GM19239 (cell line): ENCODE measurements at regions not wholly inside any gene's neighbourhood (a gene's known extent, or its start where the extent isn't known, plus 50 kb on each side); places are given as distances from the start of the nearest gene placed in this dataset.

Experiments
- DNase-seq: peaks from one replicate; pipeline ENCODE4 v3.0.0; 2011; ENCODE audit warnings: low spot score; ENCODE audit not compliant: insufficient read length
- FAIRE-seq: peaks from 2 replicates; lab custom pipeline; 2011; peaks lifted over from hg19 to GRCh38; lab: Jason Lieb, UNC

GRCh38 chr13:106110241-106110855, 425.1 kb downstream of the EFNB2 start:
- FAIRE-seq (no peak), DNase-seq (no peak)

GRCh38 chr13:106109391-106109791, 426.1 kb downstream of the EFNB2 start:
- FAIRE-seq (no peak), DNase-seq (no peak)

DNA sequence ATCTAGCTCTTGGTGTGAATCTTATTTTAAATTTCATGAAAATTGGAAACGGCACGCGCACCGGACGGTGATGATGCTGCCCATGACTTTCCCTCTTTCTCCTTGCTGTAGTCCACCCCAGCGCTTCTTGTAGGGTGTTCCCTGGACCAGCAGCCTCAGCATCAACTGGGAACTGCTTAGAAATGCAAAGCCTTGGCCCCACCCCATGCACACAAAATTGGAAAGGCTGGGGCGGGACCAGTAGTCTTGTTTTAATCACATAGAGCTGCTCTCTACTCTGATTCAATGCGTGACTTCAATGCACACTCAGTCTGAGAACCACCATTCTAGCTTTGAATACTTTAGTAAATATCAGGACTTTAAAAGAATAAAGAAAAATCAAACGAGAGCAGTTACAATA, 427.1 kb downstream of the EFNB2 start:
- FAIRE-seq = no peak

DNA sequence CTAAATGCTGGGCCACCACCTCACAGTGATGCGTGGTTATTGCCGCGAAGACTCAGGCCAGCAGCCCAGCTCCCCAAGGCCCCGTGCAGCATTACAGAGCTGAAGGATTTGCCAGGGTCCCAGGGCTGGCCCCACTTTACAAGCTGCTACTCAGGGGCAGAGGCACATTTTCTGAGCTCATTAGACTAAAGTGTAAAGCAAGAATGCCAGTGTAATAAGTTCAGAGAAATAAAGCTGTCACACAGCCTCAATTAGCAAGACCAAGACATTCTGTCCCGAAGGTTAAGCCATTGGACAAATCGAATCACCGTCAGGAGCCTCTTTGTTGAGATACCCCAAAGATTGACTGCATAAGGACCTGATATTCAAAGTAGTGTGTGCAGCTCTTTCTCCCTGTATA, 428.4 kb downstream of the EFNB2 start:
- FAIRE-seq (no peak), DNase-seq (no peak)

More for the DNA sequence above, 427.1 kb downstream of the EFNB2 start:
- DNase-seq = no peak

DNA sequence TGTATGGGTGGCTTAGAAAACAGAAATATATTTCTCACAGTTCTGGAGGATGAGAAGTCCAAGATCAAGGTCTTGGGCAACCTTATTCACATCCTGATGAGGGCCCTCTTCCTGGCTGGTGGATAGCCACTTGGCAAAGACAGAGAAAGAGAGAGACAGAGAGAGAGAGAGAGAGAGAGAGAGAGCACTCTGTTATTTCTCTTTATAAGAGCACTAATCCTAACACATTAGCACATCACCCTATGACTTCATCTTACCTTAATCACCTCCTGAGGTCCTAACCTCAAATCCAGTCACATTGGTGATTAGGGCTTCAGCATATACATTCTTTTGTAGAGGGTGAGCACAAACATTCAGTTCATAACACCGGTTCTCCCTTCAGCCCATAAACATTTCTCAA, 430.3 kb downstream of the EFNB2 start:
- FAIRE-seq (no peak), DNase-seq (no peak)

GRCh38 chr13:106104281-106104901, 431.1 kb downstream of the EFNB2 start:
- FAIRE-seq = no peak
- no peak for DNase-seq

DNA sequence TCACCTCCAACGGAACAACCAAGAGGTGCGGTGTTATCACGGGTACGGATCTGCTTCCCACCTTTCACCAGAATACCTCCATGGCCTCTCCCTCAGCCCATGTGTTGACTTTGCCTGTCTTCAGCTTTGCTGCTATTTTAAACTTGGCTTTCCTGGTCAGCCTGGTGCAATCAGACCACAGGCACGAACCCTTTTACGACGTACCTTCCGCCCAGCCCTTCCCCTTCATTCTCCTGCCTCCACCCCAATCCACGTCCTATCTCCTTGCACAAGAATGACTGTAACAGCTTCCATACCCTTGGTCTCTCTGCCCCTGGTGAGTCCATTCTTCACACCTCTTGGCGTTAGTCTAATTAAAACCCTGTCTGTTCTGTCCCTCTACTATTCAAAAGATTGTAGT, 431.7 kb downstream of the EFNB2 start:
- DNase-seq (no peak), FAIRE-seq (no peak)

DNA sequence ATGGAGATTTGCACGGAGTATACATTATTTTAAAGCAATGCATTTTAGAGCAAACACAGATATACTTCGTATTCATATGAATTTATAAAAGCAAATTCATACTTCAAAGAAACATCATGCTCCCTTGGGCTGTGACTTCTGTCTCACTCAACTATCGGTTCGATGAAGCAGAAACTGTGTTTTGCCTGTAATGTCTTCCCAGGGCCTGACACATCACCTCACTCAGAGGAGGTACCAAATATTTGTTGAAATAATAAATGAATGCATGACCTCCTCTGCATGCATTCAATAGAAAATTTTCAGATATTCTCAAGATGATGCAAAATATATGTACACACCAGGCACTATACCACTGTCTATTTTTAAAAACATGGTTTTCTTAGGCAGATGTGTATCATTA, 432.7 kb downstream of the EFNB2 start:
- DNase-seq (no peak), FAIRE-seq (no peak)

GRCh38 chr13:106101201-106101600, 434.3 kb downstream of the EFNB2 start:
- DNase-seq (no peak), FAIRE-seq (no peak)

DNA sequence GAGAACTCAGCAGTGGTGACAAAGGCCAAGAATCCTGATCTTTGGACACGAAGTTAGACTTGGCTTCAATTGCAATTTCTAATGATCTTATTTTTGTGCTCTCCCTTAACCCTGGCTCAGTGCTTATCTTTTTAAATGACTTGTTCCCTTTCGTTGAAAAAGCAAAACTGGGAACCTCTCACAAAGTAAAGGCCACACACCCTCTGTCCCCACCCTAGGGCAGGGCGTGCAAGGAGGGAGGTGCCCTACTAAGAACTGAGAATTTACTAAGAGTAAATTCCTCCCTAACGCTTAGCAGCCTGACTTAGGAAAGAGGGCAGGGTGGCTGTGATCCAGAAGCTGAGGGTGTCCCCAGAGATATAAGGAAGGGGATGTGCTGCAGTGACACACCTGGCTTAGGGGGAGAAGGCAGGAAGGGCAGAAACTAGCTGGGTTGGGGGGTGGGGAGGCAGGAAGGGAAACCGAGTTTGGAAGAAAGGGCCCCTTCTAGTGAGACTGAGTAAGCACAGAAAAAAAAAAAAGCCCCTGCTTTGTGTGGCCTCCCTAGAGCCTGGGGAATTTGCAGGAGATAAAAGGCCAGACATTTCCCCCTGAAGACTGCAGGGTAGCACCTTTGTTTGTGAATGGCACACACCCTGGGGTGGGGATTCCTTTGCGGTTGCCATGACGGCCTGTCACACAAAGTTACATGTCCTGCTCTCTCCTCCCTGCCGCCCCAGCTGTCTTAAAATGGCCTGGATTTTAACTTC, 435.1 kb downstream of the EFNB2 start:
- no peak for DNase-seq
- no peak for FAIRE-seq

DNA sequence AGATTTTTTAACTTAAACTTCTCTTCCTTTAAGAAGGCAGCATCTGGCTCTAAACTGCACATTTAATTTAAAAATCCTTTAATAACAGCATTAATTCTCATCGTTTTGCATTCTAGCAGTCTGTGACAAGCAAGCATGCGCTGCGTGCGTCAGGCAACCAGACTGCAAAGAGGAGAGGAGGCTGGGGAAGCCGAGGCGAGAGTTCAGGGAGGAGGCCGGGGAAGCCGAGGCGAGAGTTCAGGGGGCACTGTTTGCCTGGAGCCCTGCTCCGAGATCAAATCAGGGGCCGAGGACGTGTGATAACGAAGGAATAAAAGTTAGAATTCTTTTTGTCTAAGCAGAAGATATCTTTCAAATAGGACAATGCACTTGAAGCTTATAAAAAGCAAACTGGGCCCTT, 435.7 kb downstream of the EFNB2 start:
- DNase-seq (no peak), FAIRE-seq (no peak)

GRCh38 chr13:106098778-106099177, 436.7 kb downstream of the EFNB2 start:
- no peak for DNase-seq
- FAIRE-seq = no peak

DNA sequence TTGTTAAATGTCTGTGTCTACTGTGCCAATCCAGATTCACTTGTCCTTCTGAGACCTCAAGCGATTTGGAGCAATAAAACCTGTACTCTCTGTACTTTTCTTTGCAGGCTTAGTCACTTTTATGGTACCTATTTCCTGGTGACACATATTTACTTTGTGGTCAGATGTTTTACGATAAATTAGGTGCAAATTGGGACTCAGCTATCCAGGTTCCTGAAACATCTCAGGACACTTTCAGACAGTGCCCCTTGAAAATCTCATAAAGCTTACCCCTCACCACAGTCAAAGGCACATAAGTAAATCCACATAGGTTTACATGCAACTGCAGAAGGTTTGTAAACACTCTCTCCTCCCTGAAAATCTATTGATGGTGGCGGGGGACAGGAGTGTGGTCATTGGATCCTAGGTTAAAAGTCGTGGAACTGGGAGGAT, 438.8 kb downstream of the EFNB2 start:
- DNase-seq (no peak), FAIRE-seq (no peak)

- DNase-seq (no peak), FAIRE-seq (no peak)
Observed at GRCh38 chr13:106095919-106096318, 439.5 kb downstream of the EFNB2 start.

DNA sequence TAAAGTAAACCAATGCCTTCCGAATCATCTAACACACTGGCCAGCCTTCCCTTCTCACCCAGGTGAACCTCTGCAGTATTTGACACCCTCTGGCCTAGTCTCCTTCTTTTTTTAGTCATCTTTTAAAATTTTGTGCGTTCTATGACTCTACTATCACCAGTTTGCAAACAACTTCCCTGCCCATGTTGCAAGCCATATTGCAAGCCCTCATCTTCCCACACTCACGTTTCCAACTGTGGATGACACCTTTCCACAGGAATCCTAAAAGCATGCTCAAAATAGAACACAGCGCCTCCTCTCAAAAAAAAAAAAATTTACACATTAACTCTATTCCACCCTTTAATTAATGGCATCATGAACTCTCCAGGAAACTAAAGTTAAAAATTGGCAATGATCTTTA, 440.1 kb downstream of the EFNB2 start:
- DNase-seq (no peak), FAIRE-seq (no peak)

DNA sequence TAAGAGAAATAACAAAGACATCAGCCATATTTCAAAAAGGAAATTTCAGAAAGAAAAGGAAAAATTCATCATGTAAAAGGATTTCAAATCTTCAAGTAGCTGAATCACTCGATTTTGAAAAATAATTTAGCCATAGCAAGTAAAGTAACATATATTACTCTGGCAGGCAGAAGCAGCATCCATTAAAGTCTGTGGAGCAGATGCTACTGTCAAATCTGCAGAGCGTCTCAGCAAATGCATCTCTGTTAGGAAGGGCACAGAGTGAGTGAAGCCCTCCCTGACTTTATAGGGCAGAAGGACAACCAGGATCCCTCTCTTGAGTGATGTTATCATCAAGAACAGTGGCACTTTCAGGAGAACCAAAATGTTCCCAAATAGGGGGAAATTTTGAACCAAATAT, 445.5 kb downstream of the EFNB2 start:
- FAIRE-seq (no peak), DNase-seq (no peak)

- DNase-seq (no peak), FAIRE-seq (no peak)
Observed at GRCh38 chr13:106089261-106089980, 446.0 kb downstream of the EFNB2 start.

DNA sequence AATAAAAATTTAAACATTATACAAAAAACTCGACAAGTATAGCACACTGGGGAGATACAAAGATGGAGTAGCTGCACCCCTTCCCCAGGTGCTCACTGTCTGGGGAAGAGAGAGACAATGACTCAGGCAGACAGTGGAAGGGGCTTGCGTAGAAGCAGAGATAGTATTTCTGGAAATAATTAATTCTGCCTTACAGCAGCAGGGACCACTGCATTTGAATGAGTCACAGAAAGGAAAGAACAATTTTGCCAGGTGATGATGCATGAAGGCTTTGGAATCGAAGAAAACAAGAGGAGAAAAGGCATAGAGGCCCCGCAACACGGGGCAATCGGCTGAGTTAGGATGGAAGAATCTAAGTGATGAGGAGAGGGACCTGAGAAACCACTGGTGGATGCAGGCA, 447.4 kb downstream of the EFNB2 start:
- DNase-seq (no peak), FAIRE-seq (no peak)

- DNase-seq (no peak), FAIRE-seq (no peak)
Observed at GRCh38 chr13:106087201-106087600, 448.3 kb downstream of the EFNB2 start.

GRCh38 chr13:106083620-106084350, 451.7 kb downstream of the EFNB2 start:
- DNase-seq (no peak), FAIRE-seq (no peak)
